Heart right ventricle (tissue), 16 donors: ENCODE measurements at regions not wholly inside any gene's neighbourhood (a gene's known extent, or its start where the extent isn't known, plus 50 kb on each side); places are given as distances from the start of the nearest gene placed in this dataset.

ENCODE experiments used
- ATAC-seq, 8 donors: fragments of 200-7000 bp; cut with Tn5 transposase; one replicate each; pipeline ENCODE4 v1.9.1; 2020; ENCODE audit warnings: mild to moderate bottlenecking in 8 of 8, moderate library complexity in 8 of 8, moderate number of reproducible peaks in 1 of 8
- DNase-seq, 2 donors: peaks; one replicate each; pipeline ENCODE4 v3.0.0-alpha.2; 2020
- H3K27ac ChIP-seq, 10 donors: fragments of 200-600 bp; sonication (generic) in 2 of 10; one replicate each; pipeline versions ENCODE4 v1.5.0 to v1.8.0; 2020 to 2022; ENCODE audit warnings: mild to moderate bottlenecking in 3 of 10
- H3K27me3 ChIP-seq, 7 donors: fragments of 200-600 bp; one replicate each; pipeline ENCODE4 v1.8.0; 2021 to 2022; ENCODE audit warnings: mild to moderate bottlenecking in 2 of 7
- H3K36me3 ChIP-seq, 9 donors: fragments of 200-600 bp; sonication (generic) in 1 of 9; one replicate each; pipeline versions ENCODE4 v1.5.0 to v1.8.0; 2020 to 2022; ENCODE audit warnings: mild to moderate bottlenecking in 2 of 9
- H3K4me1 ChIP-seq, 9 donors: fragments of 200-600 bp; sonication (generic) in 1 of 9; one replicate each; pipeline versions ENCODE4 v1.5.0 to v1.8.0; 2020 to 2022; ENCODE audit warnings: mild to moderate bottlenecking in 4 of 9
- H3K4me3 ChIP-seq, 10 donors: fragments of 200-600 bp; sonication (generic) in 2 of 10; one replicate each; pipeline versions ENCODE4 v1.5.0 to v1.8.0; 2020 to 2022; ENCODE audit warnings: mild to moderate bottlenecking in 7 of 10, moderate library complexity in 2 of 10
- H3K9me3 ChIP-seq, 11 donors: fragments of 200-600 bp in 10 of 11; sonication (generic) in 2 of 11; one replicate each; pipeline versions ENCODE4 v1.5.0 to v1.8.0; 2013 to 2022; ENCODE audit warnings: mild to moderate bottlenecking in 2 of 11, control low read depth in 1 of 11, moderate library complexity in 1 of 11
- WGBS, 2 donors: extraction: QIAGEN DNeasy Blood & Tissue Kit; methylation state at CpG; one replicate each; pipeline ENCODE4 v1.1.7; 2013; ENCODE audit warnings: inconsistent platforms in 1 of 2; 5-methylcytosine and 5-hydroxymethylcytosine counted together
- intact Hi-C, 10 donors: fragments of 100-400 bp; cut with DNase I; formaldehyde crosslinking; loops; one replicate each; pipeline versions ENCODE4 v1.11.1 to v1.14.2; 2022
- TF ChIP-seq, protein P1 (sequence below), 9 donors: fragments of 200-600 bp; sonication (generic) in 2 of 9; IDR thresholded peaks; one replicate each; pipeline versions ENCODE4 v1.5.0 to v1.8.0; 2021 to 2022; ENCODE audit warnings: antibody characterized with exemption in 9 of 9, mild to moderate bottlenecking in 5 of 9, moderate library complexity in 1 of 9
- donor health status: Arrhythmogenic right ventricular cardiomyopathy.
- donor health status: ischemic (EF 13 %, LVEDD 7.1; RV severe dilation, severe dysfunction).
- donor health status: healthy with polysubstance abuse.
- donor health status: DM: no; HTN: yes; CAD: no.
- donor health status: DM: no; HTN: no; CAD: no.
- donor health status: ischemic (EF 25% LVEDD 6.9; RV normal size, moderate dysfunction).
- donor health status: ischemic (EF 25% LVEDD 5.7; RV mildly dilated, moderate dysfunction).
- donor health status: healthy.
- donor health status: DM: yes; HTN: yes; CAD: no.
- donor health status: Ischemic cardiomyopathy.
- donor health status: ischemic (EF 35%, LVEDD 5.7; RV mildly dilated, moderate dysfunction).
- donor health status: nonischemic (EF 11% LVEDD 7.7; RV severe dilation, severe dysfunction).
- donor health status: DM: yes; HTN: yes; CAD: no.
- donor health status: PGD.
- donor health status: ischemic (EF 29% LVEDD 5.4; RV normal size, mild dysfunction).
- donor health status: nonischemic (EF 23%, LVEDD 6.1; RV moderate dilation, normal function).

GRCh38 chr13:107324416-107325204 is 756.7 kb upstream of the ARGLU1 start:
- Histone ChIP-seq H3K4me1 (no peaks in the 10 kb centered on the region), H3K9me3 (no peaks in the 10 kb centered on the region), H3K4me3 (no peak overlapping the region), H3K27ac (no peak overlapping the region), H3K27me3 (no peaks in the 10 kb centered on the region), H3K36me3 (no peaks in the 10 kb centered on the region)
- 94 to 99% methylated on average over 2 of the region's 2 CpGs for WGBS, 2 donors
- intact Hi-C loops: loop anchor here in 1 of 10 donors (5.0 kb wide), 1 partner anchor 362 kb away; no protein-coding TSS in a partner anchor
- ATAC-seq (no peak), DNase-seq (no peak)
- TF ChIP-seq, protein P1, sequence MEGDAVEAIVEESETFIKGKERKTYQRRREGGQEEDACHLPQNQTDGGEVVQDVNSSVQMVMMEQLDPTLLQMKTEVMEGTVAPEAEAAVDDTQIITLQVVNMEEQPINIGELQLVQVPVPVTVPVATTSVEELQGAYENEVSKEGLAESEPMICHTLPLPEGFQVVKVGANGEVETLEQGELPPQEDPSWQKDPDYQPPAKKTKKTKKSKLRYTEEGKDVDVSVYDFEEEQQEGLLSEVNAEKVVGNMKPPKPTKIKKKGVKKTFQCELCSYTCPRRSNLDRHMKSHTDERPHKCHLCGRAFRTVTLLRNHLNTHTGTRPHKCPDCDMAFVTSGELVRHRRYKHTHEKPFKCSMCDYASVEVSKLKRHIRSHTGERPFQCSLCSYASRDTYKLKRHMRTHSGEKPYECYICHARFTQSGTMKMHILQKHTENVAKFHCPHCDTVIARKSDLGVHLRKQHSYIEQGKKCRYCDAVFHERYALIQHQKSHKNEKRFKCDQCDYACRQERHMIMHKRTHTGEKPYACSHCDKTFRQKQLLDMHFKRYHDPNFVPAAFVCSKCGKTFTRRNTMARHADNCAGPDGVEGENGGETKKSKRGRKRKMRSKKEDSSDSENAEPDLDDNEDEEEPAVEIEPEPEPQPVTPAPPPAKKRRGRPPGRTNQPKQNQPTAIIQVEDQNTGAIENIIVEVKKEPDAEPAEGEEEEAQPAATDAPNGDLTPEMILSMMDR (IDR thresholded peaks at IDR 0.05): no peak

- intact Hi-C loops: no loop called here
- WGBS, 2 donors: 88% methylated on average over 2 of the region's 2 CpGs
- no peak for ATAC-seq
Measured at GRCh38 chr13:107322228-107322627, 754.3 kb upstream of the ARGLU1 start.

GRCh38 chr13:107305178-107305577 is 737.2 kb upstream of the ARGLU1 start:
- no peak for ATAC-seq
- H3K4me3 ChIP-seq: no peak overlapping the region
- no peaks in the 10 kb centered on the region for H3K9me3 ChIP-seq
- WGBS, 2 donors: 88 to 92% methylated on average over 1 of the region's 1 CpG
- H3K27me3 ChIP-seq: no peaks in the 10 kb centered on the region
- no peak for DNase-seq
- TF ChIP-seq, protein P1 (IDR thresholded peaks at IDR 0.05): no peak
- intact Hi-C loops: no loop called here
- H3K27ac ChIP-seq: no peak overlapping the region
- H3K36me3 ChIP-seq: no peaks in the 10 kb centered on the region
- no peaks in the 10 kb centered on the region for H3K4me1 ChIP-seq

More at GRCh38 chr13:107322228-107322627, 754.3 kb upstream of the ARGLU1 start:
- H3K9me3 ChIP-seq: no peaks in the 10 kb centered on the region
- no peak overlapping the region for H3K4me3 ChIP-seq
- H3K27ac ChIP-seq: no peak overlapping the region
- TF ChIP-seq, protein P1 (IDR thresholded peaks at IDR 0.05): no peak
- no peaks in the 10 kb centered on the region for H3K36me3 ChIP-seq
- H3K4me1 ChIP-seq: no peaks in the 10 kb centered on the region
- H3K27me3 ChIP-seq: no peaks in the 10 kb centered on the region
- DNase-seq: no peak

- 76 to 80% methylated on average over 4 of the region's 4 CpGs for WGBS, 2 donors
- no peak for ATAC-seq
- no peak for DNase-seq
- TF ChIP-seq, protein P1 (IDR thresholded peaks at IDR 0.05): no peak
- Histone ChIP-seq H3K4me1 (no peaks in the 10 kb centered on the region), H3K9me3 (no peaks in the 10 kb centered on the region), H3K27ac (no peak overlapping the region), H3K27me3 (no peaks in the 10 kb centered on the region), H3K36me3 (no peaks in the 10 kb centered on the region), H3K4me3 (no peak overlapping the region)
- intact Hi-C loops: no loop called here
Measured at GRCh38 chr13:107301724-107302374, 733.9 kb upstream of the ARGLU1 start.
